ENCODE measurements at regions not wholly inside any gene's neighbourhood (a gene's known extent, or its start where the extent isn't known, plus 50 kb on each side); places are given as distances from the start of the nearest gene placed in this dataset.
A peak's percentile ranks its signal among the peaks of the same experiment; 100 is the strongest.
"Not testable (repeated sequence)": the region's sequence is repeated elsewhere in the genome, so short reads cannot be mapped to it uniquely, and the experiment has no call there.

DNA sequence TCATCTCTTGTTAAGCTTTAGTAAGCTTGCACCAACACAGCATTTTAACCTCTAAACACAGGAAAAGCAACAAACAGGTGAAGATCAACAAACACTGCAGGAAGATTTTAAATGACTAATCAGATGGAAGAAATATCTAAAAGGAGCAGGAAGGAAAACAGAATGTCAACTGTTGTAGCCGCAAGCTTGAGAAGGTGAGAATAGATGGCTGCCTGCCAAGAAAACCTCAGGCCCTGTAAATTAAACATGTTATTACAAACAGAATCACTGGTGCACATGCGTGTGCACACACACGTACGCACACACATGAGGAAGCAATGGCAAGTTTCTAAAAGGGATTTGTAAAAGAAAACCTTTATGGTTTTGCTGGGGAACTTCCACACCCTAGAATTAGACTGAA, 257.8 kb upstream of the GALNT5 start:
- DNase-seq (ENCODE audit: low read depth, low spot score), result peak; percentile 67
- H3K4me3 ChIP-seq (ENCODE audit: low read length), result no peak overlapping the region

DNA sequence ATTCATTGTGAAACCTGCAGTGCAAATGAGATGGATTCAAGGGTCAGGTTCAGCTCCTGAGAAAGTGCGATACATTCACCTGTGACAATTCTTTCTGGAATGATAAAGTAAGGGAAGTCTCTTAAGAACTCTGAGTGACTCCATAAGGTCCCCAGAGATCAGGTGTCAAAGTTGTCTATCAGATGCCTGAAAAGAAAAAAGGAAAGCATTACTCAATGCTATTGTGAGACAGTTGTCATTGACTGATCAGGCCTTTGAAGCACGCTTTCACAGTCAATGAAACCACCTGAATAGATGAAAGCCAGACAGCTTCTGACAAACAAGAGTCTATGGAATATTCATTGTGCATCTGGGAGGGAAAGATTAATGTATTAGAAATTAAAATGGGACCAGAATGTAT, 252.7 kb upstream of the GALNT5 start:
- no peak for DNase-seq (ENCODE audit: low read depth, low spot score)
- no peak overlapping the region for H3K4me3 ChIP-seq (ENCODE audit: low read length)

DNA sequence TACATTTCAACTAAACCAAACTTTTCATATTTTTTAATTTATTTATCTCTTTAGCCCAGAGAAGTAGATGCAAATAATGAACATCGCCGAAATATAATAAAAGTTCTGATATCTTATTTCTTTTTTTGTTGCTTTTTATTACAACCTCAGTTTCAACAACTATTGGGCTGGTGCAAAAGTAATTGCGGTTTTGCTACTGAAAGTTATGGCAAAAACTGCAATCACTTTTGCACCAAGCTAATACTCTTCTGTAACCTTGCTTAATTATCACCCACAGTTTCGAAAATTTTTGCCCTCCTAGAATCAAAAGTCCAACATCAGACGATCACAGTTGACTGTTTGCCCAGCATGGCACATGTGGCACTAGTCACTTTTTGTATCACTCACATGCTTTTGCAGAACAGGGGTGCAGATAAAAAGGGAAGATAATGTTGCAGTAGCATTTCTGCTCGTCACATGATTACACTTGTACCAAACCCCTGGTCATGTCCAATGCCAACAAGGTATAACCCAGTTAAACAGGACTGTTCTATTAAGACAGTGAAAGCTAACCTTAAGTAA, 242.4 kb upstream of the GALNT5 start:
- DNase-seq (ENCODE audit: low read depth, low spot score), result no peak

DNA sequence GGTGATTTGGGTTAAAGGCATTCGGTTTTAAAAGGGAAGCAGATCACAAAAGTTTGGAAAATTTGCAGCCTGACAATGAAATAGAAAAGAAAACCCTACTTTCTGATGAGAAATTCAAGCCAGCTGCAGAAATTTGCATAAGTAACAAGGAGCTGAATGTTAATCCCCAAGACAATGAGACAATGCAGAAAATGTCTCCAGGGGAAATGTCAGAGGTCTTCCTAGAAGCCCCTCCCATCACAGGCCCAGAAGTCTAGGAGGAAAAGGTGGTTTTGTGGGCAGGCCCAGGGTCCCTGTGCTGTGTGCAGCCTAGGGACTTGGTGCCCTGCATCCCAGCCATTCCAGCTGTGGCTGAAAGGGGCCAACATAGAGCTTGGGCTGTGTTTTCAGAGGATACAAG, 234.2 kb upstream of the GALNT5 start:
- not testable (repeated sequence) for DNase-seq (ENCODE audit: low read depth, low spot score); H3K4me3 ChIP-seq (ENCODE audit: low read length)

More for the DNA sequence above, 242.4 kb upstream of the GALNT5 start:
- no peak overlapping the region for H3K4me3 ChIP-seq (ENCODE audit: low read length)

DNA sequence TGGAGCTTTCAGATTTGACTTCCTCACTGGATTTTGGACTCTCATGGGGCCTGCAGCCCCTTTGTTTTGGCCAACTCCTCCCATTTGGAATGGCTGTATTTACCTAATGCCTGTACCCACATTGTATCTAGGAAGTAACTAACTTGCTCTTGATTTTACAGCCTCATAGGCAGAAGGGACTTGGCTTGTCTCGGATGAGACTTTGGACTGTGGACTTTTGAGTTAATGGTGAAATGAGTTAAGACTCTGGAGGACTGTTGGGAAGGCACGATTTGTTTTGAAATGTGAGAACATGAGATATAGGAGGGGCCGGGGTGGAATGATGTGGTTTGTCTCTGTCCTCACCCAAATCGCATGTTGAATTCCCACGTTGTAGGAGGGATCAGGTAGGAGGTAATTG, 233.4 kb upstream of the GALNT5 start:
- no peak for DNase-seq (ENCODE audit: low read depth, low spot score)

DNA sequence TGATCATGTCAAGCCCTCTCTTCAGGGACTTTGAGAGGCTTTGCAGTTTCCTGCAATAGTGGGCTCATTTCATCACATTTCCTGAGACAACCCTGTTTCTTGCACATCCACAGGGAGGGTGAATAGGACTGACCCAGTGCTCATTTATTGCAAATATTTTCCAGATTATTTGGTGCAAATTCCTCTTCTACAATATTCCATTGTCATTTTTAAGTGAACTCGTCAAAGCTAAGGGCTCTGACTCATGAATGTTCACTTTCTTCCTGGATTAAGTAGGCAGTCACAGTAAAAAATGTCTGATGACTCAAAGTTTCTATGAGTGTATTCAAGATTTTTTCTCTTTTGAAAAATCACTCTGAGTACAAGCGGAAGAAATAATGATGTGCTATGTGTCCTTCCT, 225.5 kb upstream of the GALNT5 start:
- no peak for DNase-seq (ENCODE audit: low read depth, low spot score)

More for the DNA sequence above, 233.4 kb upstream of the GALNT5 start:
- no peak overlapping the region for H3K4me3 ChIP-seq (ENCODE audit: low read length)

DNA sequence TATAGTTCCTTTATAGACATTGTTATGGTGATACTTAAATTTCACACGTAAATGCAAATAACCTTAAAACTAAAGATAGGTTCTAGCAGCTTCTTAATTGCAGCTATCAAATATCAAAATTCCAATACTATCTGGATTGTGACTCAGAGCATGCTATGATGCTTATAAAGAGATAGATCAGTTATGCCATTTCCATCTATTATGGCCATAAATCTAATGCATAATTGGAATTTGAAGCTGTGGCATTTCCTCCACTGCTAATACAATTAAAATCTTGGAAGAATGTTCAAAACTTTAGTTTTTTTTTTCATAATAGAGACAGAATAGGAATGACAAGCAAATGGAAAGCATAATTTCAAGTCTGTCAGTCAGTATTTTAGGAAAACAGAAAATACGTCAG, 220.8 kb upstream of the GALNT5 start:
- H3K4me3 ChIP-seq (ENCODE audit: low read length), result no peak overlapping the region
- no peak for DNase-seq (ENCODE audit: low read depth, low spot score)

More for the DNA sequence above, 225.5 kb upstream of the GALNT5 start:
- H3K4me3 ChIP-seq (ENCODE audit: low read length), result no peak overlapping the region

DNA sequence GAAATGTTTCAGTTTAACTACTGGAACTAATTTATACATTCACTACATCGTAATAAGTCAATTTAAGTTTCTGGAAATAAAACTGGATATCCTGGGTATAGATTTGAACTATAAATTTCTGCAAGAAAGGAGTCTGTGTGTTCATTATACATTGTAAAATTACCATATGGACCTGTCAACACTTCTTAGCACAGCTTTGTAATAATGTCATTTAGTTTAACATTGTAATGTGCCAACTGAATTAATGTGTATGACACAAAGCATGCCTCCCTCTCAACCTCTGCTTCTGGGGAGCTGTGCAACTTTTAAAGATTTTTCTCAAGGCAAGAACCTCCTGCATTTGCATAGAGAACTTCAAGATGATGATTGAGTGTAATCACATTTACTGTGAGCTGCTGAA, 213.7 kb upstream of the GALNT5 start:
- no peak for DNase-seq (ENCODE audit: low read depth, low spot score)
- no peak overlapping the region for H3K4me3 ChIP-seq (ENCODE audit: low read length)

DNA sequence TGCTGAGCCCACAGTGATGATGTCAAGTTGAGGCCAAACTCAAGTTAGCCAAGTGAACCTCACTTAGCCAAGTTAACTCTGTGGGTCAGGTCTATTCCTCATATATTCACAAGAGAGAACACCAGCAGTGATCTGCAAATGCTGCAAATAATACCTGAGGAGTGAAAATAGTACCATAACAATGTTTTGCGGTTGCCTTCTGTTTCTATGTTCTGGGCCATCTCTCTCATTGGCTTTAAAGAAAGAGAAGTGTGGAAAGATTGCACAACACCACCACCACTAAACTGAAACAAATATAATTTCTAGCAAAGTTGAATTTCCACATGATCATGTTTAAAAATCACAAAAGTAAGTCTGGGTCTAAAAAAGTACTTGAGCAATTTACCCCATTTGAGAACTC, 211.1 kb upstream of the GALNT5 start:
- DNase-seq (ENCODE audit: low read depth, low spot score), result no peak

DNA sequence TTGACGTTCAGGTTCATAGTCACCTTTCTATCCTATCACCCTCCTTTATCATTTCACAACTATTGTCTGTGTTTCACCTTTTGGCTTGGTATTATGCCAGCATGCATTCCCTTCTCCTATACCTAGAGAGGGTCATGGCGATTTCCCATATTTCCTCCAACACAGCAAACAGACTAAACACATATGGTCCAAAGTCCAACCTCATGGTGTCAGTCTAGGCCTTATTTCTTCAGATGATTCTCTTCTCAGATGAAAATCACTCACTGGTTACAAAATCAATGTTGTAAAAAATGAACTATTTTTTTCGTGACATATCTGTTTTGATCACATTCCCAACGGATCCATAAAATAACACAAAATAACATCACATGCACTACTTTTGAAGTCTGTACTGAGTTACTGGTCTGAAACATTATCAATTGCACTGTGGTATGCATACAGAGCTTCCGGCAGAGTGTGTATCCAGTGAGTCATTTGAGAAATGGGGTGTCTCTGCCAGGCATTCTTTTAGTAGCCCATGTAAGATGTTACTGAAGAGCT, 204.8 kb upstream of the GALNT5 start:
- H3K4me3 ChIP-seq (ENCODE audit: low read length), result no peak overlapping the region
- DNase-seq (ENCODE audit: low read depth, low spot score), result no peak

More for the DNA sequence above, 211.1 kb upstream of the GALNT5 start:
- H3K4me3 ChIP-seq (ENCODE audit: low read length), result no peak overlapping the region

DNA sequence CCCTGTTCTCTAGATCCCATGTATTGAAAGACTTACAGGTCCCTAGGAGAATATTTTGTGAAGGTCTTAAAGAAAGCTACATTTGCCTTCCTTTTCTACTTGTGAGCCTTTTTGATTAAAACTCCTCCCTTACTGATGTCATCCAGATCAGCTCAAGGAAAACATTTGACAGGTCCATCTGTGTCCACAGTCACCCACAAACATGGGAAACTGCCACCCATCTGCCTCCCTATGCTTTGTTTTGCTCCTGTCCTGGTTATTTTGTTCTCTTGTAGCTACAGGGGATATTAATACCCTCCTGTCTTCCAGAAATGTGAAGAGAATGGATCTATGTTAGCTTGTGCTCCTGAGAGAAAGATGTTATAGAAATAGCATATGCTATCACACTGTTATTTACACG, 203.6 kb upstream of the GALNT5 start:
- no peak for DNase-seq (ENCODE audit: low read depth, low spot score)
- H3K4me3 ChIP-seq (ENCODE audit: low read length), result no peak overlapping the region

DNA sequence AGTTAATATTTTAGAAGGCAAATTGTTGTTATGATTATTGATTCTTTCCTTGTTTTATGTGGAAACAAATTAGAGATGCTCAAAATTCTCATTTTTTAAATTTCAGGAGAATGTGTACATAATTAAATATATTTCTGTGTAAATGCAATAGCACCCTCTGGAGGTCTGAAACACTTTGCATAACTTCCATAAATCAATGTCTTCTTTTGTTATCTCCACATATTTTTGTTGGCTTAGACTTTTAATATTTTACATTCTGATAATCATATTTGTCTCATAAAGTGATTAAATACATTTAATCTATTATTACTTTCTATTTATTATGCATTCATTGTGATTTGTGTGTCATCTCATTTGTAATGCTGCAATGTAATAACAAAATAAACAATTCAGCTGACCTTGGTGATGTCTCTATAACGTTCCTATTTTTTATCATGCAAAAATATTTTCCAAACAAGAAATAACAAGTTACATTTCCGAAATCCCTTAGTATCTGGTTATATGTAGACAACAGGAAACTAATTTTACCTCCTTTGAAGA, 201.8 kb upstream of the GALNT5 start:
- H3K4me3 ChIP-seq (ENCODE audit: low read length), result no peak overlapping the region
- DNase-seq (ENCODE audit: low read depth, low spot score), result peak; percentile 19

DNA sequence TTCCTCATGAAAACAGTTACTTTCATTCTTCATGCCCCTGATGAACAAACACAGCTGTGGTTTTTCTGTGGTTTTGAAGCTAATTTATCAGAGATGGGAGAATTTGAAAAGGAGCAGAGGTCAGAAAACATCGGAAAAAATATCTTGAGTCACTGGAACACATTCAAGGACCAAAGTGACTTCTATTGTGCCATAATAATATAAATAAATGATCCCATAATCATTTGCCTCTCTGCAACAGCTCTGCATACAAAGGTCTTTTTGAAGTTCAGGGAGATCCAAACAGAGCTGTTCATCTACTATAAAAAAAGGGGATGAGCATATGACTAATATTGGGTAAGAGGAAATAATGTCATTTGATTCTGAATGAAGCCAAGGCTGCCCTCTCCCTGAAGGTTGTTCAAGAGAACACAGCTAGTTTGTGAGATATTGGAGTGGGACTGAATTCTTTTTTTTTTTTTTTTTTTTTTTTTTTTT, 201.3 kb upstream of the GALNT5 start:
- no peak overlapping the region for H3K4me3 ChIP-seq (ENCODE audit: low read length)
- no peak for DNase-seq (ENCODE audit: low read depth, low spot score)

DNA sequence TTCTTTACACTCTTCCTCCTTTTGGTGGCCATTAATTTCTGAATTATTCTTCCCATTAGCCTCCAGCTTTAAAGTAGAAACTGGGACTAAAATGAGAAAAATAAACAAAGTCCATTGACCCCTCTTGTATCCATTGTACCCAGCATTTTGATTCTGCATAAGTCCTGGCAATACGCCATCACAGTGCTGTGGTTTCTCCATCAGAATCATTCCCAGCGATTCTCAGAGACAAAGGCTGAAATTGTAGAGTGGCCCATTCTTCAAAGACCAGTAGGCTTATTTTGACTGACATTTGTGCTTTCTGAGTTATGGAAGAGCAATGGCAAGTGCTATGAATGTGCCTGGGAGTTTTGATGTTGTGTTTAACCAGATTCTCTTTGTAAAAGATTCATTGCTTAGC, 199.3 kb upstream of the GALNT5 start:
- H3K4me3 ChIP-seq (ENCODE audit: low read length), result no peak overlapping the region
- no peak for DNase-seq (ENCODE audit: low read depth, low spot score)

DNA sequence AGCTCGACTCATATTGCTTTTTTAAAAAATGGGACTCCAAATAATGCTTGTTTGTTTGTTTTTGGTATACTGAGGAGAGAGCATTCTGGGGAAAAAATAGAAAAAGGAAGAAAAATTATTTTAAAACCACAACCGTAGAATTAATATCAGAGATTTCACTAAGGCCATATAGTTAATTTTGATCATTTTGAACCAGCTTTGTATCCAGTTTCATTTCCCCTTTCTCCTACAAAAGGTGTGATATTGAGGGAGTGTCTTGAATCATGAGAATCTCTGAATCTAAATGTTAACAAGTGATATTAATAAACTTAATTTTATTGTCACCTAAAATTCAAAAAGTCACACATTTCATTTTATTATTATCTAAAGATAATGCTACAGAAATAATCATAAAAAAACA, 198.5 kb upstream of the GALNT5 start:
- no peak for DNase-seq (ENCODE audit: low read depth, low spot score)
- no peak overlapping the region for H3K4me3 ChIP-seq (ENCODE audit: low read length)

DNA sequence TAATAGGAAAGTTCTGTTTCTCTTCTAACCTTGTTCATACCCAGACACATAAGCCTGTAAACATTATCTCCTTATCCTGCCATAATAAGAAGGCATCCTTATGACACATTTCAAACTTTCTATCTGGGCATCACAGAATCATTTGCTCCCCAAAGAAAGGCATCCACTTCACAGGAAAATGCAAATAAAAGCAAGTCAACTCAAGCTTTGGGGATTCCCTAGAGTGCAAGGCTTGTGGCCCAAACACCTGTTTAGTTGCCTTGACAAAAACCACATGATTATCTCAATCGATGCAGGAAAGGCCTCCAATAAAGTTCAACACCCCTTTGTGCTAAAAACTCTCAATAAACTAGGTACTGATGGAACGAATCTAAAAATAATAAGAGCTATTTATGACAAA, 195.7 kb upstream of the GALNT5 start:
- DNase-seq (ENCODE audit: low read depth, low spot score), result no peak
- no peak overlapping the region for H3K4me3 ChIP-seq (ENCODE audit: low read length)

DNA sequence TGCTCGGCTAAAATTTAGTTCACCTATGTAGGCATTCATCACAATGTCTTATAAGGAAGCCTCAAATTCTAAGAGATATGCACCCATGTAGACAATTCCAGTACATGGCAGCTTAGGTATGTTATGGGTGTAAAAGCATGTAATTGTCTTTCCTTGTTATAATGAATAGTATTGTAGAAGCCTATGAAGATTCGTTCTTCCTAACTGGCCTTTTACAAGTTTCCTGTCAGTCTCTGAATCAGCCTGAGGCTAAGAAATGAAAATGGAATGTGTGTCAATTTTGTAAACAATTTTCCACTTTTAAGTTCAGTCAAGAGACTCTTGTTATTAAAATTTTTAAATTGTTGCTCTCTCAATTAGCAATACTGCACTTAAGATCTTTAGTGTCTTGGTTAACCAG, 189.9 kb upstream of the GALNT5 start:
- DNase-seq (ENCODE audit: low read depth, low spot score), result no peak
- H3K4me3 ChIP-seq (ENCODE audit: low read length), result no peak overlapping the region

DNA sequence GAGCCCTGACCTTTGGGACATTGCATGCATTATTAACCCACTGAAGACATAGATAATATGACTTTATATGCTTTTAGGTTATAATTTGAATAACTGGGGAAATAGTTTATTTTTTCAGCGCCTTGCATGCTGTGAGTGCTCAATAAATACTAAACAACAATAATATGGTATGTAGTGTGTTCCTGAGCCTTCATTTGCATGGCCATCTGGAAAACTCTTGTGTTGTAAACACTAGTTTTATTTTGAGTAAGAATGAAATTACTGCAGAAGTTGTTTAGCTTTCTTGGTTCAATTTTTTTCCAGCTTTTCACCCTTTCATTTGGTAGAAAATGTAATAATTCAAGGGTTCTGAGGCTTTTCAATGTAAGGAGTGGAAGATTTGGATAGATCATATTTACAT, 189.3 kb upstream of the GALNT5 start:
- no peak for DNase-seq (ENCODE audit: low read depth, low spot score)
- no peak overlapping the region for H3K4me3 ChIP-seq (ENCODE audit: low read length)

DNA sequence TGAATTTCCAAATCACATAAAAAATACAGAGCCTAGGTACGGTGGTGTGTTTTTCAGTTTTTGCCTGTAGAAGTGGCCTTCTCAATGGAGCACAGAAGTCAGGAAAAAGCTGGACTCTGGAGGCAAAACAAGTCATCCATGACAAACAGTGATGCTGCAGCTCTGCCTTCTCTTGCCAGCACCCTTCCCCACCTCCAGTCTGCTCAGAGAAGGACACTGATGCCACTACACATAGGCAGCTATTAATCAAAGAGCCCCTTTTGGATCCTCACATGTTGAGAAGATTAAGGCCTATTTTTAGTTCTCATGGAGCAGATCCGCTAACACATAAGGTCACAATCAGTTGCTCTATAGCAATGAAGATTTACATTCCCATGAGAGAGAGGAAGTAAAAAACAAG, 181.6 kb upstream of the GALNT5 start:
- no peak overlapping the region for H3K4me3 ChIP-seq (ENCODE audit: low read length)
- DNase-seq (ENCODE audit: low read depth, low spot score), result no peak

DNA sequence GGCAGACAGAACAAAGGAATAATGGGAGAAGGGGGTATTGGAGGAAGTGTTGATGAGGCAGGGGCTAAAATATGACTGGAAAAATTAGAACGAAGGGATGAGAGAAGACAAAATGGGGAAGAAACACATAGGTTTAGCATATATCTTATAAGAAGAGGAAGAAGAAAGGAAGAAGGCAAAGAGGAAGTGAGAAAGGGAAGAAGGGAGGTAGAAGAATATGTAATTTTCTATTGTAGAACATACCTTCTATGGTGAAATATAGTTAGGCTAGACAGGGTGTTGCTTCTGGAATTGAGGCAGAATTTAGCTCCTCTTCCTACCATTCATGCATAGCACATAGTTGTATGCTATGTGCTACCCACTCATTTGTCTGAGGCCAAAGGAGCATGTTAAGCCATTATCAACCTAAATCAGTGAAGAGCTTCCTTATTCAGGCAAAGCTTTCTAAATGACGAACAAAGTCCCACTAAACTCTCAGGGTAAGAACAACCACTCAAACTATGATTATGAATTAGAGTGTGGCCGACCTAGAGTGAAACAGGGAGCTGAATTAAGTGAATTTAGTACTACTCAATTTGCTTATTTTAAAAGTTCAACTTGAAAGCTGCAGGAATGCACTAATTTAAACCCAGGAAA, 180.9 kb upstream of the GALNT5 start:
- DNase-seq (ENCODE audit: low read depth, low spot score), result no peak
- H3K4me3 ChIP-seq (ENCODE audit: low read length), result no peak overlapping the region

Measured in Jurkat, Clone E6-1 (cell line).